Thyroid gland (tissue), 4 donors: ENCODE measurements at regions not wholly inside any gene's neighbourhood (a gene's known extent, or its start where the extent isn't known, plus 50 kb on each side); places are given as distances from the start of the nearest gene placed in this dataset.

Source experiments
- CTCF ChIP-seq, 6 experiments: fragments of 200-600 bp in 3 of 6; fragments of 450-650 bp in 3 of 6; sonication (generic) in 3 of 6; IDR thresholded peaks; one replicate each; pipeline ENCODE4 v1.5.1; 2016 to 2019; ENCODE audit warnings: antibody characterized with exemption in 6 of 6, mild to moderate bottlenecking in 2 of 6, inconsistent platforms in 1 of 6, moderate library complexity in 1 of 6
- POLR2A ChIP-seq, 2 donors: fragments of 450-650 bp; IDR thresholded peaks; one replicate each; pipeline ENCODE4 v1.6.1; 2017; ENCODE audit warnings: antibody characterized with exemption in 2 of 2, mild to moderate bottlenecking in 2 of 2, moderate library complexity in 1 of 2

GRCh38 chr22:47299211-47299862 lies 536.9 kb downstream of the TBC1D22A start:
- TF ChIP-seq POLR2A (IDR thresholded peaks at IDR 0.05) (no peak), CTCF (IDR thresholded peaks at IDR 0.05) (no peak)
